ENCODE measurements at regions not wholly inside any gene's neighbourhood (a gene's known extent, or its start where the extent isn't known, plus 50 kb on each side); places are given as distances from the start of the nearest gene placed in this dataset.

DNA sequence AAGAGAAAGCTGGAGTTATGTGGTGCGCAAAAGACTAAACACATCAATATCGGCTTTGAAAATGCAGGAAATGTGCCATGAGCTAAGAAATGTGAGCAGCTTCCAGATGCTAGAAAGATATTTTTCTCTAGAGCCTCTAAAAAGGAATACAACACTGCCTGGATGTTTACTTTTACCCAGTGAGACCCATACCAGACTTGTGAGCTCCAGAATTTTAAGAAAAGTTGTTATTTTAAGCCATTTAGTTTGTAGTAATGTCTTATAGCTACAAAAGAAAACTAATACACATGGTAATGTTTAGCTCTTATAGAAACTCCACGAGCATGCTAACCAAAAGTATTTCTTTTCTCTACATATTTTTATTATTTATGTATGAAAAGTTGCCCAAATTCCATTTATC lies 1389.4 kb downstream of the C4orf33 start:
- DNase-seq (ENCODE audit: low spot score), result no peak

DNA sequence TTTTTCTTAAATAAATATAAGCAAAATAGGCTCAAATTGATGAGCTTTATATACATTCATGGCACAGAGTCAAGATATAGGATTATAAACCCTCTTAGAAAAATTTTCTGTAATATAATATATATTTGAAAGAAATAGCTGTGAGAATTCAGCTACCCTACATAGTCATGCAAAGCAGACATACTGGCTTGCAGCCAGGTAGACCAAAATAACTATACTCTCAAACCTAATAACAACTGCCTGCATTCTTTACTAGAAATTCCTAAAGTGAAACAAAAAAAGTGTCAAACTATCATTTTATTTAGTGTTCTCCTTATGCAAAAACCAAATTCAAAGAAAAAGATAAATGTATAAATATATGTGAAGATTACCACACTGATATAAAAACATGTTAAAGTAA lies 1390.2 kb downstream of the C4orf33 start:
- DNase-seq (ENCODE audit: low spot score), result no peak

DNA sequence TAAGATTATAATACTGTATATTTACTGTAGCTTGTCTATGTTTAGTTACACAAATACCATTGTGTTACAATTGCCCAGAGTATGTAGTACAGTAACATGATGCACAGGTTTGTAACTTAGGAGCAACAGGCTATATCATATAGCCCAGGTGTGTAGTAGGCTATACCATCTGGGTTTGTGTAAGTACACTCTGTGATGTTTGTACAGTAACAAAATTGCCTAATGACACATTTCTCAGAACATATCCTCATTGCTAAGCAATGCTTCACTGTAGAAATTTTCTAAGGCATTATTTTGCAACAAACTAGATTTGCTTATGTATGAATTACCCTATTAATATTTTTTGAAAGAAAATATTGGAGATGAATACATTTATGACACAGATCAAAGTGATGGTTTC lies 1390.9 kb downstream of the C4orf33 start:
- DNase-seq (ENCODE audit: low spot score), result no peak

- no peak for DNase-seq (ENCODE audit: low spot score)
Measured at GRCh38 chr4:130510661-130511060, 1414.7 kb downstream of the C4orf33 start.

- no peak for DNase-seq (ENCODE audit: low spot score)
Measured at GRCh38 chr4:130511776-130512175, 1415.8 kb downstream of the C4orf33 start.

DNA sequence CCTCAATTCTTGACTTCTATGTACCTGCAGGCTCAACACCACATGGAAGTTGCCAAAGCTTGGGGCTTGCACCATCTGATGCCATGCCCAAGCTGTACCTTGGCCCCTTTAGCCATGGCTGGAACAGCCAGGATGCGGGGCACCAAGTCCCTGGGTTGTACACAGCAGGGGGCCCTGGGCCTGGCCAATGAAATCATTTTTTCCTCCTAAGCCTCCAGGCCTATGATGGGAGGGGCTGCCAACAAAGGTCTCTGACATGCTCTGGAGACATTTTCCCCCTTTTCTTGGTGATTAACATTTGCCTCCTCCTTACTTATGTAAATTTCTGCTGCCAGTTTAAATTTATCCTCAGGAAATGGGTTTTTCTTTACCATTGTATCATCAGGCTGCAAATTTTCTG lies 1428.1 kb downstream of the C4orf33 start:
- no peak for DNase-seq (ENCODE audit: low spot score)

DNA sequence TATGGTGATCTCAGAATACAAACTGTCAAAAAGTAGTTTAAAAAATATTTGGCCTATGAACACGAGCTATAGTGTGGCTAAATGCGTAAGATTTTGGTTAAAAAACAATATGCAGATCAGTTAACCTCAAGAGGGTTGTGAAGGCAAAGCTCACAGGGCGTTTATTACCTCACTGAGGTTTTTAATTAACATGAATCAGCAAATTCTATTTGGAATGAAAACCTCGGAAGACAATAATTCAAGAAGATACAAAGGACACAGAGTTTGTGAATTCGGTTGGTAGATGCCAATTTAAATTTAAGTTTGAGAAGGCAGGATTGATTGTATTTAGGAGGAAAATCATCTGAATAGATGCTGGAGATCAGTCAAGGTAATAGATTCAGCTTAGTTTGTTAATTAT lies 1434.6 kb downstream of the C4orf33 start:
- no peak for DNase-seq (ENCODE audit: low spot score)

GRCh38 chr4:130534651-130535050 lies 1438.7 kb downstream of the C4orf33 start:
- no peak for DNase-seq (ENCODE audit: low spot score)

GRCh38 chr4:130542953-130543352 lies 1447.0 kb downstream of the C4orf33 start:
- no peak for DNase-seq (ENCODE audit: low spot score)

DNA sequence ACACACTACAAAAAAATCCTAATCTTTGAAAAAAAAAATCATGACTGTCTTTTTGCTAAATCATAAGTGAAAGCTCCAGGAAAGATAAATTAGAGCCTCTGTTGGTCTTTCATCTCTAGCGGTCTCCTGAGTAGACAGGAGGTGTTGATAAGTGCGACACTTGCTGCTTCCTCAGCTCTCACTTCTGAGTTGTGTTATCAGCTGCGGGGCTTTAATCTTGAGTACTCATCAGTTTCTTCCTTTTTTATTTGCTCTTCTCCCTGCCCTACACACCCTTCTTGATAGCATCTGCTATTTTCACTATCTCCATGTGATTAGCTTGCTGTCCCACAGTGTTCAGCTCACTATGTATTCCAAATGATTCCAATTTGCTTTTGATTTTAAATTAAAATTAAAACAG lies 1449.2 kb downstream of the C4orf33 start:
- no peak for DNase-seq (ENCODE audit: low spot score)

DNA sequence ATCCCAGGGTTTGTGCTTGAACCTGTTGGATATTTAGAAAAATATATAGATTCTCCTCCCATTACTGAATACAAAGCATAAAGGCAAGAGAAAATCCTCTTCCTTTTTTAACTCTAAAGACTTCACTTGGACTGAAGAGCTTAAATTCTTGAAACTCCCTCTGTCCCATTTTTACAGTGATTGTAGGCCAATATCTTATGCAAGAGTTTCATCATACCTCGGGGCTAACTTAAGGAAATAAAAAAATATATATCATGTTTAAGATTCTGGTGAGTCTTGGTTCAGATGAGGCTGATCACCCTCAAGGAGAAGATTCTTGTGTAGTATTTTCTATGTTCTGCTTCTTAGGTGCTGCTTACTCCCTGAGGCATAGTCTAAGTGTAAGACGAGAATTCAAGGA lies 1449.6 kb downstream of the C4orf33 start:
- DNase-seq (ENCODE audit: low spot score), result no peak

DNA sequence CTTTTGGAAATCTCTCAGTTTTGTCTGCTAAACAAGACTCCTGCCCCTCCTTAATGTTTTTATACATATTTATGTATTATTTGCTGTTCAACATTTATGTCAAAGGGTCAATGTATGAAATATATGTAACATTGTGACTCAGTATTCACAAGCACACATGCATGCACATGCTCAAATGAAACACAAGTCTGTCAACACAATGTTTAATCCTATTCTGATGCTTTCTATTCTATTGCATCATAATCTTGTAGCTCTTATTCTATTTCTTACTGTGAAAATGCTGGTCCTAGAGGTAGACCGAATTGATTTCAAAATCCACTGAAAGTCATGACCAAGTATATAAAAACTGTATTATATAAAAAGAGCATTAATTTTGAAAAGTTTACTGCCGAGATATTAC lies 1463.3 kb downstream of the C4orf33 start:
- no peak for DNase-seq (ENCODE audit: low spot score)

GRCh38 chr4:130563185-130563888 lies 1467.4 kb downstream of the C4orf33 start:
- DNase-seq (ENCODE audit: low spot score), result no peak

DNA sequence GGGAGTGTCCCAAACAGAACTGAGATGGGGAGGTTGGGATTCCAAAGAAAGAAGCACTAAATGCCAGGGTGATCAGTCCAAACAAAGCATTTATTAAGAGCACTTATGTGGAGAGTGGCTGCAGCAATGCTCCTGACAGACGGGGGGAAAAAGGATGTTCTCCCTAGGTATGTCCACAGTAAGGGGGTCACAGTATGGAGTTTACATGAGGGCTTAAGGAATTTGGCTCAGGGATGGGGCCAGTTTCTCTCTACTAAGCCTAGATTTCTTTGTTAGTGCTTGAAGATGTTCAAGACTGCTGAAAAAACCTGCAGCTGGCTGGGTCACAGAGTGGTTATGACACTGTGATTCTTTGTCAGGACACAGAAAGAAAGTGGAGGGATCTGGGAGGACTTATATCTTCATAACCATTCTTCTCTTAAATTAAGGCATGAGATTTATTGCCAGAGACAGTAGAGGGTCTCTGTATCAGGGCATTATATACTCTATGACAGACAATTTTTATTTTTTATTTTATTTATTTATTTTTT lies 1468.0 kb downstream of the C4orf33 start:
- DNase-seq (ENCODE audit: low spot score), result no peak

GRCh38 chr4:130568746-130569145 lies 1472.8 kb downstream of the C4orf33 start:
- DNase-seq (ENCODE audit: low spot score), result no peak

GRCh38 chr4:130573742-130574141 lies 1477.8 kb downstream of the C4orf33 start:
- DNase-seq (ENCODE audit: low spot score), result no peak

DNA sequence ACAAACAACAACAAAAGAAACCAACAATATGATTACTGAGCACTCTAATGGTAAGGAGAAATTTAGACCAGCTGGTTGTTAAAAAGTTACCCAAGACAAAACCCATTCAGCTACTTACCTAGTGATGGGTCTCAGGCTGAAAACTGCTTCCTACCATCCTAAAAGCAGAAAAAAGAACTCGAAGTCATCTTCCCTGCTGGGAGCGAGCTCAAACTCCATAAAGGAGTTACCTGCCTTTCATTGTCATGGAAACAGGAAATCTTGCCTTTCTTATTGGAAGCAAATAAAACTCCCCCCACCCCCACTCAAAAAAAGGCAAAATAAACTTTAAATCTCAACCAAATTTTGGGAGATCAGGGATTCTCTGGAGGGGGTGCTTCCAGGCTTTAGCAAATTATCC lies 1478.3 kb downstream of the C4orf33 start:
- DNase-seq (ENCODE audit: low spot score), result no peak

DNA sequence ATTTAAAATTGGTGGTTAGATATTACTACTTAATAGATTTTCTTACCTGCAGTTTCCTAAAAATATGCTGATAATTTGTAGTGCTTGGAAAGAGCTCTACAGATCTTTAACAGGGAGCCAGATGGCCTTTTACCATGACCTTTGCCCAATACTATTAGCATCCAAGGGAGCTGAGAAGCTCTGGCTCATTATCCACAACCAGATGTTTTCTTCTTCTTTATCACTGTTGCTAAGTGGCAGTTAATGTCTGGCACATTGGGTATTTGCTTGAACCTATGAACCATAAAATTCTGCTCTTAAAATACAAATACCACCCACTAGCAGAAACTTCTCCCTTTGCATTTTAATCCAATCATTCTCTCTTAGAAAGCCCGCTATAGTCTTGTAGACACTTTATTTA lies 1480.3 kb downstream of the C4orf33 start:
- no peak for DNase-seq (ENCODE audit: low spot score)

DNA sequence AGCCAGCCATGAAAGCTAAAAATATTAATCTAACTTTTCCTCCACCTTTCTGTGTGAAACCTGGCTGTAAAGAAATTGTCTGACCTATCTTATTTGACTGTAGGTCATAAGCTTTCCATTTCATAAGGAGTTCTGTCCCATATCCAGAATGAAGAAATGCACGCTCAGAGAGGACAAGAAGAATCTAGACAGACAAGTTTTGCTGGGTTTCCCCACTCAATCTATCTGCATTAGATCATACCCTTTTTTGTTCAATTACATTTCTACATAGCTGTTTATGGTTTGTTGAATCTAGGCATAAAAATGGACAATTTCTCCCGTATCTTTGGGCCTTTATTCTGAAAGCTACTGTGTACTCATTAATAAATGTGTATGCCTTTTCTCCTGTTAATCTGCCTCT lies 1495.1 kb downstream of the C4orf33 start:
- DNase-seq (ENCODE audit: low spot score), result no peak

- DNase-seq (ENCODE audit: low spot score), result no peak
Measured at GRCh38 chr4:130600706-130601105, 1504.8 kb downstream of the C4orf33 start.

- no peak for DNase-seq (ENCODE audit: low spot score)
Measured at GRCh38 chr4:130603043-130603442, 1507.1 kb downstream of the C4orf33 start.

GRCh38 chr4:130608121-130608520 lies 1512.2 kb downstream of the C4orf33 start:
- DNase-seq (ENCODE audit: low spot score), result no peak

DNA sequence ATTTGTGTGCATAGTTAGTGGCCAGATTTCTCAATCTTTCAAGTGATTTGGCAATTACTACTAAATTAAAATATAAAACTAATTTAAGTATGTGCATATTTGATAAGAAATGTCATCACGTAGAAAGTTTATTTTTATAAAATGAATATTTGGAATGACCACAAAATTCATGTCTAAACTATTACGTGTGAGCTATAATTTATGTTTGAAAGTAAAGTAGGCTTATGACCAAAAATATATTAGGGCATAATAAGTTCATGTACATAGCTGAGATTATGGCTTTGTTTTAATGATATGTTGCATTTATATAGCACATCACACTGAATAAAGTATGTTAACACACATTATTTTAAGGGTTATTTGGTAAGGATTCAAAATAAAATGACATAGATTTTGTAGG lies 1532.6 kb downstream of the C4orf33 start:
- no peak for DNase-seq (ENCODE audit: low spot score)

Measured in CD4-positive, alpha-beta T cell treated with Interleukin-15 for 4 hours (primary cell).